SU-DHL-6 (cell line): ENCODE measurements at regions not wholly inside any gene's neighbourhood (a gene's known extent, or its start where the extent isn't known, plus 50 kb on each side); places are given as distances from the start of the nearest gene placed in this dataset.

Experiments used
- H2AFZ ChIP-seq: fragments of 200-600 bp; sonication (generic); 2 replicates; pipeline ENCODE4 v1.6.1; 2014; ENCODE audit warnings: low read depth, mild to moderate bottlenecking, moderate library complexity, mixed read lengths, antibody characterized with exemption, low read length; ENCODE audit not compliant: severe bottlenecking
- H3F3A ChIP-seq: fragments of 200-600 bp; shearing (Covaris generic); 2 replicates; pipeline ENCODE4 v1.6.0; 2016; ENCODE audit warnings: antibody characterized with exemption, mild to moderate bottlenecking; ENCODE audit not compliant: insufficient read depth
- H3K27ac ChIP-seq: fragments of 200-600 bp; sonication (generic); 2 replicates; pipeline ENCODE4 v1.5.1; 2016; ENCODE audit warnings: low read depth, mild to moderate bottlenecking, low read length, moderate library complexity, mixed read lengths
- H3K27me3 ChIP-seq: fragments of 200-600 bp; sonication (generic), shearing (Covaris generic); 2 replicates; pipeline ENCODE4 v1.6.0; 2014; ENCODE audit warnings: mild to moderate bottlenecking, low read length
- H3K36me3 ChIP-seq: fragments of 200-600 bp; sonication (generic); 2 replicates; pipeline ENCODE4 v1.6.1; 2014; ENCODE audit warnings: mild to moderate bottlenecking, low read length, mixed read lengths
- H3K4me2 ChIP-seq: fragments of 300-600, 200-600 bp; shearing (Covaris generic), sonication (generic); 2 replicates; pipeline ENCODE4 v1.6.0; 2014; ENCODE audit warnings: low read length, low read depth, mild to moderate bottlenecking; ENCODE audit not compliant: poor library complexity, severe bottlenecking
- H3K4me3 ChIP-seq: fragments of 200-600 bp; sonication (generic); 2 replicates; pipeline ENCODE4 v1.5.1; 2014; ENCODE audit warnings: antibody characterized with exemption, low read length, mild to moderate bottlenecking, mixed read lengths; ENCODE audit not compliant: insufficient read depth, poor library complexity, severe bottlenecking
- H3K79me2 ChIP-seq: fragments of 200-600 bp; sonication (generic); 2 replicates; pipeline ENCODE4 v1.6.1; 2014; ENCODE audit warnings: mild to moderate bottlenecking, low read length, moderate library complexity; ENCODE audit not compliant: insufficient read depth
- H3K9ac ChIP-seq: fragments of 200-600 bp; sonication (generic); 2 replicates; pipeline ENCODE4 v1.7.0; 2014; ENCODE audit warnings: mild to moderate bottlenecking, low read length
- H3K9me2 ChIP-seq: fragments of 200-600 bp; sonication (generic); replicated peaks from 2 replicates; pipeline ENCODE4 v1.6.1; 2014; ENCODE audit warnings: low read length; ENCODE audit not compliant: insufficient read depth
- H3K9me3 ChIP-seq: fragments of 200-600 bp; sonication (generic); 2 replicates; pipeline ENCODE4 v1.6.1; 2014; ENCODE audit warnings: low read length, mixed read lengths; ENCODE audit not compliant: insufficient read depth
- H4K20me1 ChIP-seq: fragments of 200-600 bp; sonication (generic); 2 replicates; pipeline ENCODE4 v1.6.1; 2014; ENCODE audit warnings: low read depth, mild to moderate bottlenecking, antibody characterized with exemption, low read length, moderate library complexity, mixed read lengths
- CTCF ChIP-seq: fragments of 200-600 bp; sonication (generic); IDR thresholded peaks from one replicate; pipeline ENCODE4 v1.5.1; 2017; ENCODE audit warnings: antibody characterized with exemption, mild to moderate bottlenecking, low read length, moderate library complexity; ENCODE audit not compliant: insufficient read depth, poor library complexity, severe bottlenecking
- EZH2phosphoT487 ChIP-seq: fragments of 200-600 bp; sonication (generic), shearing (Covaris generic); conservative IDR thresholded peaks from 2 replicates; pipeline ENCODE4 v1.6.1; 2018; ENCODE audit warnings: mild to moderate bottlenecking, antibody characterized with exemption, low read length, moderate library complexity, mixed read lengths

- no peak overlapping the region for H3K27ac ChIP-seq
- H3K4me2 ChIP-seq, result no peak overlapping the region
- H3K9ac ChIP-seq, result no peak overlapping the region
- no peaks in the 10 kb centered on the region for H3K36me3 ChIP-seq
- H3F3A ChIP-seq, result no peaks in the 10 kb centered on the region
- no peaks in the 10 kb centered on the region for H3K27me3 ChIP-seq
- H2AFZ ChIP-seq, result no peak overlapping the region
- no peak overlapping the region for H3K4me3 ChIP-seq
- no peaks in the 10 kb centered on the region for H4K20me1 ChIP-seq
- TF ChIP-seq EZH2phosphoT487 (no peak), CTCF (no peak)
- H3K9me3 ChIP-seq, result no peaks in the 10 kb centered on the region
- no peaks in the 10 kb centered on the region for H3K9me2 ChIP-seq
- H3K79me2 ChIP-seq, result no peaks in the 10 kb centered on the region
These were observed 446.4 kb downstream of the EPHA4 start for GRCh38 chr2:221125691-221126090.

- H3K4me3 ChIP-seq, result no peak overlapping the region
- no peaks in the 10 kb centered on the region for H3K79me2 ChIP-seq
- H4K20me1 ChIP-seq, result no peaks in the 10 kb centered on the region
- H3K9me2 ChIP-seq, result no peaks in the 10 kb centered on the region
- no peaks in the 10 kb centered on the region for H3F3A ChIP-seq
- TF ChIP-seq CTCF, result no peak
- no peak for TF ChIP-seq EZH2phosphoT487
- H3K27me3 ChIP-seq, result no peaks in the 10 kb centered on the region
- H3K9me3 ChIP-seq, result no peaks in the 10 kb centered on the region
- H3K36me3 ChIP-seq, result no peaks in the 10 kb centered on the region
- H3K9ac ChIP-seq, result no peak overlapping the region
- H2AFZ ChIP-seq, result no peak overlapping the region
- no peak overlapping the region for H3K27ac ChIP-seq
- no peak overlapping the region for H3K4me2 ChIP-seq
These were observed 442.4 kb downstream of the EPHA4 start for GRCh38 chr2:221129657-221130056.

- no peaks in the 10 kb centered on the region for H3F3A ChIP-seq
- no peak overlapping the region for H3K9ac ChIP-seq
- no peak overlapping the region for H3K27ac ChIP-seq
- H3K4me3 ChIP-seq, result no peak overlapping the region
- H3K27me3 ChIP-seq, result no peaks in the 10 kb centered on the region
- H2AFZ ChIP-seq, result no peak overlapping the region
- TF ChIP-seq EZH2phosphoT487, result no peak
- TF ChIP-seq CTCF, result no peak
- H4K20me1 ChIP-seq, result no peaks in the 10 kb centered on the region
- H3K36me3 ChIP-seq, result no peaks in the 10 kb centered on the region
- no peaks in the 10 kb centered on the region for H3K79me2 ChIP-seq
- no peaks in the 10 kb centered on the region for H3K9me3 ChIP-seq
- no peak overlapping the region for H3K4me2 ChIP-seq
- H3K9me2 ChIP-seq, result no peaks in the 10 kb centered on the region
These were observed 441.7 kb downstream of the EPHA4 start for GRCh38 chr2:221130431-221130830.

- no peaks in the 10 kb centered on the region for H3K79me2 ChIP-seq
- TF ChIP-seq CTCF (no peak), EZH2phosphoT487 (no peak)
- H3K27me3 ChIP-seq, result no peaks in the 10 kb centered on the region
- H3K9me3 ChIP-seq, result no peaks in the 10 kb centered on the region
- H3K4me2 ChIP-seq, result no peak overlapping the region
- no peaks in the 10 kb centered on the region for H4K20me1 ChIP-seq
- no peaks in the 10 kb centered on the region for H3F3A ChIP-seq
- H3K36me3 ChIP-seq, result no peaks in the 10 kb centered on the region
- no peak overlapping the region for H3K4me3 ChIP-seq
- no peaks in the 10 kb centered on the region for H3K9me2 ChIP-seq
- no peak overlapping the region for H3K27ac ChIP-seq
- H3K9ac ChIP-seq, result no peak overlapping the region
- no peak overlapping the region for H2AFZ ChIP-seq
These were observed 438.2 kb downstream of the EPHA4 start for GRCh38 chr2:221133941-221134340.
